CD4-positive, alpha-beta T cell treated with Interleukin-6 at 100 ng/mL for 8 hours (primary cell): ENCODE measurements at regions not wholly inside any gene's neighbourhood (a gene's known extent, or its start where the extent isn't known, plus 50 kb on each side); places are given as distances from the start of the nearest gene placed in this dataset.
"Not testable (repeated sequence)": the region's sequence is repeated elsewhere in the genome, so short reads cannot be mapped to it uniquely, and the experiment has no call there.

Source experiments
- DNase-seq: peaks from one replicate; pipeline ENCODE4 v3.0.0-alpha.2; 2020; ENCODE audit warnings: mixed read lengths, low spot score

GRCh38 chr4:72875545-72875944 lies 194.0 kb downstream of the COX18 start:
- DNase-seq = no peak

- no peak for DNase-seq
These were observed 194.4 kb downstream of the COX18 start for GRCh38 chr4:72875138-72875537.

- DNase-seq = no peak
These were observed 204.6 kb downstream of the COX18 start for GRCh38 chr4:72864898-72865297.

GRCh38 chr4:72864277-72864676 lies 205.2 kb downstream of the COX18 start:
- DNase-seq = not testable (repeated sequence)

- no peak for DNase-seq
These were observed 208.8 kb downstream of the COX18 start for GRCh38 chr4:72860766-72861165.

- no peak for DNase-seq
These were observed 211.2 kb downstream of the COX18 start for GRCh38 chr4:72858328-72858727.

GRCh38 chr4:72857787-72858186 lies 211.7 kb downstream of the COX18 start:
- DNase-seq = no peak

- no peak for DNase-seq
These were observed 212.3 kb downstream of the COX18 start for GRCh38 chr4:72857216-72857615.

GRCh38 chr4:72846280-72847111 lies 223.0 kb downstream of the COX18 start:
- no peak for DNase-seq

- DNase-seq = no peak
These were observed 226.1 kb downstream of the COX18 start for GRCh38 chr4:72843466-72843865.

- no peak for DNase-seq
These were observed 227.2 kb downstream of the COX18 start for GRCh38 chr4:72842323-72842722.

- DNase-seq = not testable (repeated sequence)
These were observed 229.3 kb downstream of the COX18 start for GRCh38 chr4:72840166-72840565.

- DNase-seq = no peak
These were observed 240.7 kb downstream of the COX18 start for GRCh38 chr4:72828864-72829263.

- no peak for DNase-seq
These were observed 241.5 kb downstream of the COX18 start for GRCh38 chr4:72827968-72828367.

- no peak for DNase-seq
These were observed 249.4 kb downstream of the COX18 start for GRCh38 chr4:72820107-72820506.

GRCh38 chr4:72817012-72817411 lies 248.0 kb upstream of the ADAMTS3 start:
- no peak for DNase-seq

- DNase-seq = no peak
These were observed 245.2 kb upstream of the ADAMTS3 start for GRCh38 chr4:72814241-72814640.

- no peak for DNase-seq
These were observed 240.2 kb upstream of the ADAMTS3 start for GRCh38 chr4:72809208-72809607.

GRCh38 chr4:72805284-72805683 lies 236.3 kb upstream of the ADAMTS3 start:
- DNase-seq = no peak

- no peak for DNase-seq
These were observed 228.5 kb upstream of the ADAMTS3 start for GRCh38 chr4:72797486-72797885.

- DNase-seq = no peak
These were observed 222.0 kb upstream of the ADAMTS3 start for GRCh38 chr4:72791054-72791453.

GRCh38 chr4:72786401-72786990 lies 217.5 kb upstream of the ADAMTS3 start:
- no peak for DNase-seq

GRCh38 chr4:72779241-72779640 lies 210.2 kb upstream of the ADAMTS3 start:
- DNase-seq = no peak

GRCh38 chr4:72777436-72777835 lies 208.4 kb upstream of the ADAMTS3 start:
- DNase-seq = no peak
